ENCODE measurements at regions not wholly inside any gene's neighbourhood (a gene's known extent, or its start where the extent isn't known, plus 50 kb on each side); places are given as distances from the start of the nearest gene placed in this dataset.

- TF ChIP-seq, protein P1, sequence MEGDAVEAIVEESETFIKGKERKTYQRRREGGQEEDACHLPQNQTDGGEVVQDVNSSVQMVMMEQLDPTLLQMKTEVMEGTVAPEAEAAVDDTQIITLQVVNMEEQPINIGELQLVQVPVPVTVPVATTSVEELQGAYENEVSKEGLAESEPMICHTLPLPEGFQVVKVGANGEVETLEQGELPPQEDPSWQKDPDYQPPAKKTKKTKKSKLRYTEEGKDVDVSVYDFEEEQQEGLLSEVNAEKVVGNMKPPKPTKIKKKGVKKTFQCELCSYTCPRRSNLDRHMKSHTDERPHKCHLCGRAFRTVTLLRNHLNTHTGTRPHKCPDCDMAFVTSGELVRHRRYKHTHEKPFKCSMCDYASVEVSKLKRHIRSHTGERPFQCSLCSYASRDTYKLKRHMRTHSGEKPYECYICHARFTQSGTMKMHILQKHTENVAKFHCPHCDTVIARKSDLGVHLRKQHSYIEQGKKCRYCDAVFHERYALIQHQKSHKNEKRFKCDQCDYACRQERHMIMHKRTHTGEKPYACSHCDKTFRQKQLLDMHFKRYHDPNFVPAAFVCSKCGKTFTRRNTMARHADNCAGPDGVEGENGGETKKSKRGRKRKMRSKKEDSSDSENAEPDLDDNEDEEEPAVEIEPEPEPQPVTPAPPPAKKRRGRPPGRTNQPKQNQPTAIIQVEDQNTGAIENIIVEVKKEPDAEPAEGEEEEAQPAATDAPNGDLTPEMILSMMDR (IDR thresholded peaks at IDR 0.05; ENCODE audit: low read depth, low read length, missing control alignments), result no peak
- in situ Hi-C loops (cut with HindIII; ENCODE audit: low sequenced_read_pairs), result no loop called here
- H3K4me3 ChIP-seq (ENCODE audit: low read depth, low read length), result no peak overlapping the region
- DNase-seq (ENCODE audit: low read depth), result no peak
Measured at GRCh38 chrX:151852294-151852693, 60.4 kb upstream of the MAGEA4 start.

DNA sequence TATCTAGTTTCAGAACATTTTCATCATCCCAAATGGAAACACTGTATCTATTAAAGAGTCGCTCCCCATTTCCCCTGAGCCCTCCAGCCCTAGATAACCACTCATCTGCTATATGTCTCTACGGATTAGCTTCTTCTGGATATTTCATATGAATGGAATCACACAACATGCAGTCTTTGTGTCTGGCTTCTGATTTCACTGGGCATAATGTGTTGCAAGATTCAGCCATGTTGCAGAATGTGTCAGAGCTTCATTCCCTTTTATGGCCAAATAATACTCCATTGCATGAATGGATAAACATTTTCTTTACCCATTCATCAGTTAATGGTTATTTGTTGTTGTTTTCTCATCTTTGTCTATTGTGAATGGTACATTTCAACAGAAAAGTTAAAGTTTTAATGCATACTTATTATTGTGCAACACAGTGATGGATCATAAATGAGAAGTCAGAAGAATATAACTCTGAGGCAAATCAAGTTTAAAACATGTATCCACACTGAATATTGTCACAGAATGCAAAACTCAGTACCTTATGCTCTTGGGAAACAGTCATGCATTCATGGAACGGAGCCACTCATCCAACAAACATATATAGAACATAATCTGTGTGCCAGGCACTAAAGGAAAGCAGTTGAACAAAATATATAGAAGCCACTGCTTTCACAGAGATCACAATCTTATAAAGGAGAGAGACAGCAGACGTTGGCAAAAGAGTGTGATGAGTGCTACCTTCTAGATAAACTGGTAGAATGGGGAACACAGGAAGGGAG lies 57.8 kb upstream of the MAGEA4 start:
- no peak overlapping the region for H3K4me3 ChIP-seq (ENCODE audit: low read depth, low read length)
- in situ Hi-C loops (cut with HindIII; ENCODE audit: low sequenced_read_pairs), result no loop called here
- DNase-seq (ENCODE audit: low read depth), result no peak
- TF ChIP-seq, protein P1 (IDR thresholded peaks at IDR 0.05; ENCODE audit: low read depth, low read length, missing control alignments), result no peak

GRCh38 chrX:151859481-151859880 lies 53.2 kb upstream of the MAGEA4 start:
- in situ Hi-C loops (cut with HindIII; ENCODE audit: low sequenced_read_pairs), result no loop called here
- H3K4me3 ChIP-seq (ENCODE audit: low read depth, low read length), result no peak overlapping the region
- DNase-seq (ENCODE audit: low read depth), result no peak
- TF ChIP-seq, protein P1 (IDR thresholded peaks at IDR 0.05; ENCODE audit: low read depth, low read length, missing control alignments), result no peak

GRCh38 chrX:151860827-151861226 lies 51.9 kb upstream of the MAGEA4 start:
- no peak for DNase-seq (ENCODE audit: low read depth)
- in situ Hi-C loops (cut with HindIII; ENCODE audit: low sequenced_read_pairs), result no loop called here
- TF ChIP-seq, protein P1 (IDR thresholded peaks at IDR 0.05; ENCODE audit: low read depth, low read length, missing control alignments), result no peak
- H3K4me3 ChIP-seq (ENCODE audit: low read depth, low read length), result no peak overlapping the region
